HepG2 (cell line): ENCODE measurements at regions not wholly inside any gene's neighbourhood (a gene's known extent, or its start where the extent isn't known, plus 50 kb on each side); places are given as distances from the start of the nearest gene placed in this dataset.

Experiments used
- ATAC-seq: fragments of 200-7000 bp; cut with Tn5 transposase; 3 replicates; pipeline ENCODE4 v1.9.1; 2020; ENCODE audit warnings: mild to moderate bottlenecking, moderate library complexity
- BruUV-seq: library from RNA; stranded (reverse); fragments of 400-500 nt; replicated peaks from 2 replicates; lab custom pipeline; 2021; lab: Mats Ljungman, UMichigan
- CTCF ChIA-PET: fragments of 300-600 bp; formaldehyde crosslinking; extraction: SDS; loops from one replicate; lab custom pipeline; 2021; ENCODE audit warnings: low total read pairs, inconsistent platforms, low intra/inter-chr PET ratio; lab: Yijun Ruan, JAX
- POLR2A ChIA-PET: fragments of 350-600 bp; sonication (Branson Sonifier 250); formaldehyde crosslinking; loops from one replicate; lab custom pipeline; 2020; ENCODE audit warnings: antibody characterized with exemption, inconsistent platforms; lab: Yijun Ruan, JAX
- DNase-seq: peaks from one replicate; pipeline ENCODE4 v3.0.0-alpha.2; 2015; ENCODE audit warnings: low spot score
- FAIRE-seq: peaks from 3 replicates; lab custom pipeline; 2011; peaks lifted over from hg19 to GRCh38; lab: Jason Lieb, UNC
- H2AFZ ChIP-seq: one replicate; pipeline ENCODE4 v1.6.1; 2011; ENCODE audit warnings: low read length, inconsistent platforms
- H3K27ac ChIP-seq: fragments of 300-600 bp; 3 replicates; pipeline ENCODE4 v1.8.0; 2011; ENCODE audit warnings: mixed run types, mild to moderate bottlenecking, mixed read lengths, low read length, inconsistent platforms; ENCODE audit not compliant: insufficient read depth; ENCODE audit errors: extremely low read length
- H3K27me3 ChIP-seq, 2 experiments: fragments of 200-600 bp in 1 of 2; 2 replicates in 1 of 2; 3 replicates in 1 of 2; pipeline versions ENCODE4 v1.6.0 to v1.8.0; 2011; ENCODE audit warnings: low read length in 2 of 2, mild to moderate bottlenecking in 2 of 2, moderate library complexity in 2 of 2, inconsistent platforms in 1 of 2; ENCODE audit not compliant: insufficient read depth in 2 of 2, control insufficient read depth in 1 of 2
- H3K36me3 ChIP-seq, 2 experiments: fragments of 200-600 bp in 1 of 2; replicated peaks in 1 of 2; 2 replicates in 1 of 2; 3 replicates in 1 of 2; pipeline versions ENCODE4 v1.5.1 to v1.8.0; 2011; ENCODE audit warnings: low read length in 2 of 2, inconsistent platforms in 1 of 2; ENCODE audit not compliant: insufficient read depth in 2 of 2, control insufficient read depth in 1 of 2
- H3K4me1 ChIP-seq: 2 replicates; pipeline ENCODE4 v1.5.1; 2012; ENCODE audit warnings: low read length, inconsistent platforms; ENCODE audit not compliant: insufficient read depth
- H3K4me2 ChIP-seq: 2 replicates; pipeline ENCODE4 v1.6.0; 2011; ENCODE audit warnings: low read depth, low read length, inconsistent platforms
- H3K4me3 ChIP-seq, 3 experiments: fragments of 200-600 bp in 1 of 3; sonication (generic), shearing (Covaris generic) in 1 of 3; replicated peaks in 1 of 3; 2 replicates each; pipeline ENCODE4 v1.5.1; 2011 to 2016; ENCODE audit warnings: low read length in 3 of 3, inconsistent platforms in 2 of 3, low read depth in 2 of 3, mild to moderate bottlenecking in 2 of 3, control low read depth in 1 of 3, mixed read lengths in 1 of 3; ENCODE audit not compliant: insufficient read depth in 1 of 3
- H3K79me2 ChIP-seq: one replicate; pipeline ENCODE4 v1.6.1; 2011; ENCODE audit warnings: low read length, inconsistent platforms; ENCODE audit not compliant: insufficient read depth
- H3K9ac ChIP-seq: 2 replicates; pipeline ENCODE4 v1.6.0; 2011; ENCODE audit warnings: mild to moderate bottlenecking, low read depth, low read length, inconsistent platforms; ENCODE audit not compliant: insufficient read depth
- H3K9me3 ChIP-seq: 2 replicates; pipeline ENCODE4 v1.5.1; 2012; ENCODE audit warnings: mild to moderate bottlenecking, low read length
- H4K20me1 ChIP-seq: 2 replicates; pipeline ENCODE4 v1.6.0; 2011; ENCODE audit warnings: inconsistent platforms, mild to moderate bottlenecking, low read length, moderate library complexity; ENCODE audit not compliant: insufficient read depth
- ARNT2 ChIP-seq: sonication (generic); formaldehyde crosslinking; IDR thresholded peaks from 2 replicates; pipeline ENCODE4 v1.8.0; 2022; ENCODE audit warnings: mild to moderate bottlenecking, low read depth, missing genetic modification reagents, moderate library complexity
- ELK4 ChIP-seq: sonication (generic); formaldehyde crosslinking; IDR thresholded peaks from 2 replicates; pipeline ENCODE4 v1.9.0; 2021; ENCODE audit warnings: missing genetic modification reagents, borderline replicate concordance
- MAZ ChIP-seq, 2 experiments: sonication (generic) in 1 of 2; formaldehyde crosslinking in 1 of 2; IDR thresholded peaks; 2 replicates each; pipeline versions ENCODE4 v1.5.0 to v1.6.1; 2012 to 2020; ENCODE audit warnings: low read depth in 2 of 2, mild to moderate bottlenecking in 2 of 2, borderline replicate concordance in 1 of 2, improper control_type of control experiment in 1 of 2, low read length in 1 of 2, missing genetic modification reagents in 1 of 2, moderate library complexity in 1 of 2
- ZFYVE20 ChIP-seq: sonication (generic); formaldehyde crosslinking; IDR thresholded peaks from 2 replicates; pipeline ENCODE4 v1.8.0; 2023; ENCODE audit warnings: low read depth, mild to moderate bottlenecking, moderate library complexity, missing genetic modification reagents, borderline replicate concordance
- ZNF772 ChIP-seq: sonication (generic); formaldehyde crosslinking; IDR thresholded peaks from 2 replicates; pipeline ENCODE4 v1.5.0; 2020; ENCODE audit warnings: mild to moderate bottlenecking, missing genetic modification reagents
- WGBS: methylation state at CpG from one replicate; pipeline ENCODE4 v1.1.6; 2017; ENCODE audit warnings: low lambda C conversion rate; 5-methylcytosine and 5-hydroxymethylcytosine counted together
- in situ Hi-C: cut with HindIII; loops from 2 replicates; pipeline ENCODE4 v1.10.0; 2017; ENCODE audit warnings: low pct_unique_long_range_greater_than_20kb; ENCODE audit not compliant: extremely low pct_ligation_motif_present
- intact Hi-C: fragments of 100-400 bp; cut with micrococcal nuclease; formaldehyde crosslinking; loops from one replicate; pipeline ENCODE4 v1.10.0; 2022; ENCODE audit not compliant: unreplicated experiment

GRCh38 chr21:26332867-26333266, 162.3 kb upstream of the APP start:
- in situ Hi-C loops: no loop called here
- POLR2A ChIA-PET: no interaction called here
- no peak overlapping the region for H3K27ac ChIP-seq
- no peak overlapping the region for H3K4me3 ChIP-seq
- H3K9ac ChIP-seq: no peak overlapping the region
- BruUV-seq: no TSS peak
- no peak for ATAC-seq
- no peaks in the 10 kb centered on the region for H3K4me1 ChIP-seq
- no peak for FAIRE-seq
- CTCF ChIA-PET: no interaction called here
- H3K4me2 ChIP-seq: no peak overlapping the region
- intact Hi-C loops: no loop called here
- H3K79me2 ChIP-seq: no peaks in the 10 kb centered on the region
- TF ChIP-seq ARNT2 (CRISPR knock-in tag) (no peak), MAZ (IDR thresholded peaks at IDR 0.05; ENCODE audit: borderline replicate concordance, low read depth, low read length) (no peak), MAZ (CRISPR knock-in tag; IDR thresholded peaks at IDR 0.05; ENCODE audit: low read depth) (no peak), ELK4 (CRISPR knock-in tag) (no peak)
- H3K27me3 ChIP-seq: no peaks in the 10 kb centered on the region
- 36% methylated on average over 4 of the region's 4 CpGs for WGBS
- no peaks in the 10 kb centered on the region for H4K20me1 ChIP-seq
- H2AFZ ChIP-seq: no peak overlapping the region
- H3K36me3 ChIP-seq: no peaks in the 10 kb centered on the region
- no peak for DNase-seq
- H3K9me3 ChIP-seq: peaks cover 48% of the 10 kb centered on the region

- H3K9me3 ChIP-seq: peaks cover 42% of the 10 kb centered on the region
- H3K4me2 ChIP-seq: no peak overlapping the region
- intact Hi-C loops: no loop called here
- H2AFZ ChIP-seq: no peak overlapping the region
- DNase-seq: no peak
- ChIA-PET POLR2A (no interaction called here), CTCF (no interaction called here)
- ATAC-seq: no peak
- H3K4me1 ChIP-seq: no peaks in the 10 kb centered on the region
- H3K27ac ChIP-seq: no peak overlapping the region
- no peaks in the 10 kb centered on the region for H4K20me1 ChIP-seq
- H3K36me3 ChIP-seq: no peaks in the 10 kb centered on the region
- no peak overlapping the region for H3K4me3 ChIP-seq
- 0% methylated on average over 1 of the region's 1 CpG for WGBS
- H3K9ac ChIP-seq: no peak overlapping the region
- TF ChIP-seq ZNF772 (no peak), ZFYVE20 (CRISPR knock-in tag) (no peak)
- FAIRE-seq: no peak
- no TSS peak for BruUV-seq
- no peaks in the 10 kb centered on the region for H3K79me2 ChIP-seq
- in situ Hi-C loops: no loop called here
- H3K27me3 ChIP-seq: no peaks in the 10 kb centered on the region
Measured at GRCh38 chr21:26331205-26331980, 160.8 kb upstream of the APP start.
